Jurkat, Clone E6-1 (cell line): ENCODE measurements at regions not wholly inside any gene's neighbourhood (a gene's known extent, or its start where the extent isn't known, plus 50 kb on each side); places are given as distances from the start of the nearest gene placed in this dataset.

Experiments
- DNase-seq: peaks from one replicate; pipeline ENCODE4 v3.0.0-alpha.2; 2011; ENCODE audit warnings: low read depth, low spot score
- H3K4me3 ChIP-seq: 2 replicates; pipeline ENCODE4 v1.5.1; 2011; ENCODE audit warnings: mild to moderate bottlenecking, low read length, control low read depth, moderate library complexity

DNA sequence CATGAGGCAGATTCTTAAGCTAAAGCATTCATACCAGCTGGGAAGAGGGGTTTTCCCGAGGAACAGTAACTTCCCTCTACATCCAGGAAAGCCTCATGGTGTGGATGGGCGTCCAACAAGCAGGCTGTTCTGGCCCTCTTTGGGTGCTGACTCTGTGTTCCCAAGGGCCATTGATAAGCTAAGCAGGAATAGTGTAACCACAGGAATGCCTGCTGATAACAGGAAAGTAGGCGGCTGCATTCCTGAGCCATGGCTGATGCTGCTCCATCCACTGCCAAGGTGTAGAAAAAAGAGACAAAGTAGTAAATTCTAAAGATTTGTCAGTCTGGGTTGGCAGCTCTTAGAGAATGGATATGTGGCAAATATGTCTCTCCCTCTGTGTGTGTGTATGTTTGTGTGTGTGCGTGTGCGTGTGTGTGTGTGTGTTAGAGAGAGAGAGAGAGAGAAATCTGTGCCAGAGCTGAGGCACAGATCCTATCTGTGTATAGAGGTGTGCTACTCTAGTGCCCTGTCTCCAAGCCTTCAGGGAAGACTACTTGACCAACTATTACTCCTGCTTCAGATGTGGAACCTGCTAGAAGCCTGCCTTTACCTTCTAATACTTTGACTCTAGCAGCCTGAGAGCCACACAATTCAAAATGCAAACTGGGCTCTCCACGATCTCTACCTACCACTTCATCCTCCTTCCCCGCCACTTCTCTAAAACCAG is 353.1 kb upstream of the NR3C2 start:
- no peak for DNase-seq
- no peak overlapping the region for H3K4me3 ChIP-seq

DNA sequence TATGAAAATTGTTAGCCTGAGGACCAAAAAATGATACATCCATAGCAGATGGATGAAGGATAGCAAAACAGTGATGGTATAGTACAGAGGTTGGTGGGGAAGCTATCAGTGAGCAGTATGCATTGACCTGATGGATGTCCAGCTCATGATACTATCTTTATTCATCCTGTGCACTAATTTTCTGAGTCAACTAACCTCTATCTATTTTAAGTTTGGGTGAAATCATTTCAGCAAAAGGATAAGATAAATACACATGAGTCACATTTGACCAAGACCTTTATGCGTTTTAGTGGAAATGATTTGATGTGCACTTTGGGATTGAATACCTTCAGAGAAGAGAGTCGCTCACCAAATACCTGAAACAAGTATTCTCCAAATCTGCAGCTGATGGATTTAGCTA is 351.0 kb upstream of the NR3C2 start:
- H3K4me3 ChIP-seq, result no peak overlapping the region
- DNase-seq, result no peak

DNA sequence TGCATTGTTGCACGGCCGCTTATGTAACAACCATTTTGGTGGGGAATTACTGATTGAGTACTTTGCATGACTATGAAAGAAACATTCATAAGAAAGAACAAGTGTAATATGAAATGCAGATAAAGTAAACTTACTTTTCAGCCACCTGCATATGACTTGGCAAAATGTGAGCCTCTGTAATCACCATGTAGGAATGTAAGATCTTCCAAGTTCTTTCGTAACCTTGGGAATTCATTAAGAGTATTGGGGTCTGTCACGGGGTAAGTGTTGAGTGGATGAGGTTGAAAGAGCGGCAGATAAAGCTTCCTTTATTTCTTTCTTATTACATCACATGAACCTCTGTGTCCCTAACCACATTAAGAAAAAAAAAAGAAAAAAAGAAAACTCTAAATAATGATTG is 348.5 kb upstream of the NR3C2 start:
- no peak for DNase-seq
- no peak overlapping the region for H3K4me3 ChIP-seq

DNA sequence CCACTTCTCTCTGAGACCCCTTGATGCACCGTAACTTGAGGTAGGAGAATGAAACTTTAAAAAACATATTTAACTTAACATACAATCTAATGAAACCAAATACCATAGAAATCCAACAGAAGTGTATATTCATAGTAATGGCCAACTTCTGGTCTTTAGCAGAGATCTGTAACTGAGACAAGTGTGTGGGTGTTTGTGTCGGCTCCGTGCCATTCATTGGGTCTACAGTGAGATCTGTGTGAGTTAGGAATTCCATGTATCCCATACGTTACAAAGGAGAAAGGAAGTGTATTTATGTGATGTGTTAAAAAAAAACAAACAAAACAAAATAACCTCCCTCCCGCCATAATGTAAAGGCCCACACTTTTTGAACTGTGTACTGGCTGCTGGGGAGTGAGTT is 348.0 kb upstream of the NR3C2 start:
- no peak for DNase-seq
- H3K4me3 ChIP-seq, result no peak overlapping the region

DNA sequence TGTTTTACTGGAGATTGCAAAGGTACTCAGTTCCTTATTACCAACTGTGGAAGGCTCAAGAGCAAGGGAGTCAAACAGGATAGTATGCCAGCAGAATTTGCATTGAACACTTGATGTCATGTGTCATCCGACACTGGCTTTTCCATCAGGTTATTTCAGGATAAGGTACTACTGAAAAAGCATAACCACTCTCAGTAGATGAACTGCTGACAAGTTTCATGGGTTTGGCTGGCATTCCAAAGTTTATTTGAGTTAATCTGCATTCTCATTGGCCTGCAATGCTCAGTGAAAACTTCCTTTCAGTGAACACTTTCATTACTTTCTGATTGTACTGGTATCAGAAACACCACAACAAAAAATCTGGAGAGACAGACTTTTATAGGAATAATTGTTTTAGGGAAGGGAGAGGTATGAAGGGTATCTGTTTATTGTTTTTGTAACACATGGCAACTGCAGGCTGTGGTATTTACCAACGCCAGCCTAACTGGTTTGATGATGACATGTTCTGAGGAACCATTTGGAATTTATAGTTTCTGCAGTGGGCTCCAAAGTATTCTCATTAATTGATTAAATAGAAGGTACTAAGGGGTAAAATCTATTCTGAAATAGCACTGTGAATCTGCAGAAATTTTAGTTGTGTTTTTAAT is 345.7 kb upstream of the NR3C2 start:
- DNase-seq, result no peak
- no peak overlapping the region for H3K4me3 ChIP-seq

DNA sequence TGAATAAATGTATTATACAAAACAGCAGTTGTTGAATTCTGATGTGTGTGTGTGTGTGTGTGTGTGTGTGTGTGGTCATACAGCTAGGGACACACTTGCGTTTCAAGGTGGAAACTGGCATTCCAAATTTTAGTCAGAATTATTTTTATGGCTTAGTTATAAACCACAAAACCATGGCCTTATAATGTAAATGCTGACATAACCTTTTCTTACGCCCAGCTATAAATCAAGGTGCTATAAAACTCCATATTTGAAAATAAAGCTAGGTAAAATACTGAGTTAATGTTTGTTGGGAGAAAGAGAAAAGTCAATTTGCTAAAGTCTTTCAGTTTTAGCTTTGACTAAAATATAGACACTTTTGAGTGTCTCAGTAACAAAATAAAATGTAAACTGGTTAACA is 345.1 kb upstream of the NR3C2 start:
- no peak overlapping the region for H3K4me3 ChIP-seq
- DNase-seq, result no peak

DNA sequence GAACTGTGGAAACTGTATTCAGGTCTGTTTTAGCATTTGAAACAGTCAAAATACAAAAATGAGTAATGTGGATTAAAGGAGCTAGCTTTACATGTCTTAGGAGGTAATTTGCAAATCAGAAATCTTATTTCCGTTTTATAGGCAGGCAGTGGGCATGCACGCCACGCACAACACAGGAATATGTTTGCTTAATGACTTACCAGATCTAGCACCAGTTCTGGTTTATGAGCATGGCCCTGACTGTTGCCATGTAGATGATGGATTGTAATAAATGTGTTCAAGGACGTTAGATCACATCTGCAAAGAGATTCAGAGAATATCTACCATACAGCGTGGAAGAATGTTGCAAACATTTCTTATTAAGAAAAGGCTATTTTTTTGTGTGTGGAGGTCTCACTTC is 344.5 kb upstream of the NR3C2 start:
- no peak overlapping the region for H3K4me3 ChIP-seq
- DNase-seq, result no peak

DNA sequence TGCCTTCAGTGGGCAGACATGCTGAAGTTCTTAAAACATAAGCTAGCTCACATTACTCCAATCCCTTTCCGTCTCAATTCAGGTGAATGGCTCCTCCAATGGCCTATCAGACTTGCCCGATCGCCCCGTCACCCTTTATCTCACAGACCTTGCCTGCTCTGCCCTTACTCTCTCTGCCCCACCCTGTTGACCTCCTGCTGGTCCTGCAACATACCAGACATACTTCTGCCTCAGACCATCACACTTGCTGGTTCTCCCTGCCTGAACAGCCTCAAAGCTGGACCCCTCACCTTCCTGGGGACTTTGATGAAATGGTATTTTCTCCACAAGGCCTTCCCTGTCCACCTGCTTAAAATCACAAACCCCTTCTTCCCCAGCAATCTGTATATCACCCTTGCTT is 340.1 kb upstream of the NR3C2 start:
- no peak overlapping the region for H3K4me3 ChIP-seq
- DNase-seq, result no peak

DNA sequence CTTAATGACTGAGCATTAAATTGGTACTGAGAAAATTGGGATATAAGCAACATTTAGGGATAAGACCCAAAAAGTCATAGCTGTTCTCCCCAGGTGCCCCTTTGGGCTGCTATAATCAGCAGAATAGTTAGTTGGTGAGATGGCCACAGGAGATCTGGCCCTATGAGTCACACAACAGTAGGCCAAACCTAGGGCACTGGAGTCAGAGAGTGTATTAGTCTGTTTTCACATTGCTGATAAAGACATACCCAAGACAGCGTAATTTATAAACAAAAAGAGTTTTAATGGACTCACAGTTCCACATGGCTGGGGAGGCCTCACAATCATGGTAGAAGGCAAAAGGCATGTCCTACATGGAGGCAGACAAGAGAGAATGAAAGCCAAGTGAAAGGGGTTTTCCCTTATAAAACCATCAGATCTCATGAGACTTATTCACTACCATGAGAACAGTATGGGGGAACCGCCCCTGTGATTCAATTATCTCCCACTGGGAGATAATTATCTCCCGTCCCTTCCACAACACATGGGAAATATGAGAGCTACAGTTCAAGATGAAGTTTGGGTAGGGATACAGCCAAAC is 338.3 kb upstream of the NR3C2 start:
- H3K4me3 ChIP-seq, result no peak overlapping the region
- no peak for DNase-seq

DNA sequence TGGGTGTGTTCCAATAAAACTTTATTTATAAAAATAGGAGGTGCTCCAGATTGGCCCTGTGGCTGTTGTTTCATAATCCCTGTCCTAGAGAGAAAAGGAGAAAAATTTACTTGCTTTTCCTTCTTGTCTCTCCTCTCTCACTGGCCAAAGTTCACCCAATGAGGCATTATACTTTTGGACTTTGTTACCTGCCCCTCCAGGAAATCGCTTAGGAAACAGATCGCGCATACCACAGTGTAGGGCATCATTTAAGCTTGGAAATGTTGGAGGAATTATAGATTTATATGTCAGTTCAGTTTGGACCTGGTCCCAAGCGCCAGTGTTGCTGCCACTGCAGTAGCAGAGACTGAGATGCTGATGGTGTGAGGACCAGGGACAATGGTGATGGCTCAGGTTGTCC is 337.6 kb upstream of the NR3C2 start:
- no peak for DNase-seq
- H3K4me3 ChIP-seq, result no peak overlapping the region

DNA sequence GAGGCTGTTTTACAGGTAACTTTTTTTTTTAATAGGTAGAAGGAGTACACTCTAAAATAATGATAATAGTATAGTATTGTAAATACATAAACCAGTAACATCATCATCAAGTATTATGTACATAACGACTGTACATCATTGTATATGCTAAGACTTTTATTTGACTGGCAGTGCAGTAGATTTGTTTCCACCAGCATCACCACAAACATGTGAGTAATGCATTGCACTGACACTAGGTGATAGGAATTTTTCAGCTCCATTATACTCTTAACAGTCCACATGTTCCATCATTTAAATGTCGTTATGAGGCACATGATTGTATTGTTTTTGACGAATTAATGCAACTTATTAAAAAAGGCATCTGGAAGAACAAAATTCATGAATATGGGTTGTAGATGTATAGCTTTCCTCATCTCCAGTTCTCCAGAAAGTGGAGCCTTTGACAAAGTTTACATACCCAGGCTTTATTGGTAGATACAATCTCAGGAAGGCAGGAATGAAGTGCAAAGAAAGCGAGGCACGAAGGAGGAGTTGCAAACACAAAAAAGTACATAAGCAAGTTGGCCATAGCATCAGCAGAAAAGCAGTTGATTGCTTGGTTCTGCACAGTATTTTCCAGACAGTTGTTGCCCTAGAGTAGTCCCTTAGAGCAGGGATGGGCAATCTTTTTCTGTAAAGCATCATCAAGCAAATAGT is 336.9 kb upstream of the NR3C2 start:
- DNase-seq, result no peak
- H3K4me3 ChIP-seq, result no peak overlapping the region

DNA sequence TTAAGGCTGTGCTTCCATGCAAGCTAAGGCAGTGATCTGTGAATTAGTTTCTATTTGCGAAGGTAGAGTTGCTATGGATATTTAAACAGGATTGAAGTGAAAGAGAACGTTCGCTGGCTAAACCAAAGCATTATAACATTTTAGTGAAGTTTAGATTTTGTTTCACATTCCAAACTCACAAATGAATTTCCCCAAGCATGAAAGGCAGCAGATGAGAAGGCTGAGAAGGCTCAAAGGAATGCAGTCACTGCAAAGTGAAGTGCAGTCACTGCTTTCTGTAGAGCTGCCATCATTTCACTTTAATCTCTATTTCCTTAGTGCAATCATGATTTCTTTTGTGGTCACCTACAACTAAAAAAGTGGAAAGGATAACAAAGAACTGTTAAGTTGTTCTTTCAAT is 334.7 kb upstream of the NR3C2 start:
- H3K4me3 ChIP-seq, result no peak overlapping the region
- DNase-seq, result no peak

DNA sequence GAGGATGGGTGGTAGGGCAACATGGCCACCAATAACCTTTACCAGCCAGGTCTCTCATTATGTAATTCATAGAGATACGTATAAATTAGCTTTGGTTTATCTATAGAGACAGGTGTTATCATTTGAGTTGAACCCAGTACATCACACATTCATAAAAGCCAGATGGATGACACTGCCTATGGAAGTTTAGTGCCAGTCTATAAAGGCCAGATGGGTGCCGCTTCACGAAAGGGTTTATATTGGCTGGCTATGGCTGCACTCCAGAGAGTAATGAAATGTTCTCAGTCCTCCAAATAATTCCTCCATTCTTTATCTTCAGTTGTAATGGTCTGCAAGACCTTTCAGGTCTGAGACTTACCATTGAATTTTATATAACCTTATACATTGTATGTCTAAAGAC is 331.9 kb upstream of the NR3C2 start:
- no peak overlapping the region for H3K4me3 ChIP-seq
- no peak for DNase-seq

DNA sequence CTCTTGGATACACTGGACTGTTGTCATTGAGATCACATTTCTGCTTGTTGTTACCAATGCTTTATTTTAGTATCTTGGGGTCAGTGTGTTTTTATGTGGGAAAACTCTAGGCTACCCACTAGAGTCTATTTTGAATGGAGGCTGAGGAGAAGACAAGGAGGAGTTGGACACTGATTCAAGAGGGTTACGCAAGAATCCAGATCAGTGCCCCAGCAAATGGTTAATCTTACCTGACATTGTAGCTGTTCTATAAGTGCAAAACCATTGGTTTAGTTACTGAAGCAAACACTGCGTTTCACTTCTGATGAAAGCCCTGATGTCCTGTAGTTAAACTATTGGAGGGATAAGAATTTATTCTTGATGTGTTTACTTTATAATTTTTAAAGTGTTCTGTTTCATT is 331.1 kb upstream of the NR3C2 start:
- DNase-seq, result no peak
- H3K4me3 ChIP-seq, result no peak overlapping the region

DNA sequence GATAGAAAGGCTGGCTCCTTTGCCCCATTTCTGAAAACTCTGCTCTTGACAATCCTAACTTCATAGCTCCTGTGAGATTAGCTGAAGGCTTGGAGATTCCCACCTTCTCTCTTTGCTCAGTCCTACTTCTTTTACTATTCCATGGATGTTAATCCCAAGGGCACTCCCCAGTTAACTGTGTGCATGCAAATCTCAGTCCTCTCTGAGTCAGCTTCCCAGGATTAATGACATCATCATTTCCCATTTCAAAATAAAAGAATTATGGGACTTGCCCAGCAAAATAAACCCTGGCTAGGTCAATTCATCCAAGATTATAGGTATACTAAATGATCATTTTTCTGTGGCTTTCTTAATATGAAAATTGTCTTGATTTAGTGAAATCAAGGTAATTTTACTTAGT is 328.6 kb upstream of the NR3C2 start:
- H3K4me3 ChIP-seq, result no peak overlapping the region
- DNase-seq, result no peak

DNA sequence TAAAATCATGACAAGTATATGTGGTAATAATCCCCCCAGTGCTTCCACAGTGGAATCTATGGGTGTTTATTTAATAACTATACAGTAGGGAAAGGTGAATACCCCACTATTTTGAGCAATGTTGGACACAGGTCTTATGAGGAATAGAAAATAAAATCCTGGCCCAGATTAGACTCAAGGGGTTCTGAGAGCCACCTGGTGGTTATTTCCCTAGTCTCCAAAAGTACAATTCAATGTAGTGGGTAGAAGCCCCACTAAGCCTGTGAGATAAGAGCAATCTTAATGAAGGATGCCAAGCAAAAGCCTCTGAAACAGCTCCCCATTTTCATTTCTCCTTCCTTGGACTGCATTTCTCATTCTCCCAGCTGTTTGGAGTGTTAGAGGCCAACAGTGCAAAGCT is 328.2 kb upstream of the NR3C2 start:
- H3K4me3 ChIP-seq, result no peak overlapping the region
- DNase-seq, result no peak

DNA sequence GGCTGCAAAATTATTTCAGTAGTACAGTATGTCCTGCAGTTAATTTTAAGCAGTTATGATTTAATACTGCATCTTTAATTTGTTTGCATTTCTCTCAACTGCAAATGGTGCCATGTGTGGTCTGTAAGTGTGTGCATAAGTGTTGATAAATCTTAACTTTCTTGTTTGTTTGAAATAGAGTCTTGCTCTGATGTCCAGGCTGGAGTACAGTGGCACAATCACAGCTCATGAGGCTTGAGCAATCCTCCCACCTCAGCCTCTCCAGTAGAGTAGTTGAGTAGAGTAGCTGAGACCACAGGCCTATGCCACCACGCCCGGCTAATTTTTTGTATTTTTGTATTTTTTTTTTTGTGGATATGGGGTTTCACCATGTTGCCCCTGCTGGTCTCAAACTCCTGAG is 322.5 kb upstream of the NR3C2 start:
- DNase-seq, result no peak
- H3K4me3 ChIP-seq, result no peak overlapping the region

DNA sequence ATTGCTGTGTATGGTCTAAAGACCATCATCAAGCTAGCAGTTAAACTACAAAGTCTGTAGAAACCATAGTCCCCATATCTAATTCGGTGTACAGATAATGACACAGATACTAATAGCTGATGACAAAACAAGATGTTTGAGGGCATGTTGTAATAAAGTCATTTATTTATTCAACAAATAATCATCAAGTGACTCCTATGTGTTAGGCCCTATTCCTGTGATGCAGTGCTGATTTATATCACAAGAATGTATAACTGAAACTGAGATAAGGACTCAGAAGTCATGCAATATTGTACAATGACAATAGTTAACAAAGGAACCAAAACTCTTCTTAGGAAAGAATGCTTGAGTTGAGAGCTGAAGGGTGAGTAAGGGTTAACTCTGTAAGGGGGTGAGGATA is 315.0 kb upstream of the NR3C2 start:
- no peak for DNase-seq
- no peak overlapping the region for H3K4me3 ChIP-seq

DNA sequence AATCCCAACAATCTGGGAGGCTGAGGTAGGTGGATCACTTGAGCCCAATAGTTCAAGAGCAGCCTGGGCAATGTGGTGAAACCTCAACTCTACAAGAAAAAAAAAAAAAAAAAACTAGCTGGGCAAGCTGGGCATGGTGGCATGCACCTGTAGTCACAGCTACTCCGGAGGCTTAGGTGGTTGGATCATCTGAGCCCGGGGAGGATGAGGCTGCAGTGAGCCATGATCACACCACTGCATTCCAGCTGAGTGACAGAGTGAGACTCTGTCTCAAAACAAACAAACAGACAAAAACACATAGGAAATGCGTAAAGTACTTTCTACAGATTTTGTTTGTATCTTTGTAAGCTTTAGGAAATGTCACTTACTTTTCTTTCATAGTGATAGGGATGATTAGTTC is 307.2 kb upstream of the NR3C2 start:
- no peak overlapping the region for H3K4me3 ChIP-seq
- DNase-seq, result no peak

DNA sequence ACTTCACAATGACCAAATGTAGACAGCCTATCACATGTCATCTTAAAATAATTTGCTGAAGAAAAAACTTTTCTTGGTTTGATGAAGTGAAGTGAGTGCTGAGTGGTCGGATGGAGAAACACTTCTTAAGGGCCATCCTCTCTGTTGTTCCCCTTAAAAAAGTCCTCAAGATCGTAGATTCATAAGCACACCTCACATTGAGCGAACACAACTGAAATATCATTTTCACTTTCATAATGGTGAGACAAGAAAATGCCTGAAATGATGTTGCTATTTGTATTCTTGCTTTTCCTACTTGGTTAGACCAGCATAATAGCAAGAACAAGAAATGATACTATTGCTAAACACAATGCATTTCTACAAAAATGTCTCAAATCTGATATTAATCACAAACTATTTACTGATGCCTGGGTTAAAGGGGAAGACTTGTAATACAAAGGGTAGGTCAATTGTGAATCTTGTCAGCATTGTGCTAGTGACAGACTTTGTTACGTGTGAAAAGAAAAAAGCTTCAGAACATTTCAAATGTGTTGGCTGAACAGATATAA is 305.6 kb upstream of the NR3C2 start:
- no peak overlapping the region for H3K4me3 ChIP-seq

More for the DNA sequence above, 305.6 kb upstream of the NR3C2 start:
- DNase-seq, result no peak
